Bone marrow (tissue), 2 donors: ENCODE measurements at regions not wholly inside any gene's neighbourhood (a gene's known extent, or its start where the extent isn't known, plus 50 kb on each side); places are given as distances from the start of the nearest gene placed in this dataset.
A peak's percentile ranks its signal among the peaks of the same experiment; 100 is the strongest.

Source experiments
- DNase-seq, 2 donors: peaks; one replicate each; lab custom pipeline; 2025; lab: John Stamatoyannopoulos, UW

DNA sequence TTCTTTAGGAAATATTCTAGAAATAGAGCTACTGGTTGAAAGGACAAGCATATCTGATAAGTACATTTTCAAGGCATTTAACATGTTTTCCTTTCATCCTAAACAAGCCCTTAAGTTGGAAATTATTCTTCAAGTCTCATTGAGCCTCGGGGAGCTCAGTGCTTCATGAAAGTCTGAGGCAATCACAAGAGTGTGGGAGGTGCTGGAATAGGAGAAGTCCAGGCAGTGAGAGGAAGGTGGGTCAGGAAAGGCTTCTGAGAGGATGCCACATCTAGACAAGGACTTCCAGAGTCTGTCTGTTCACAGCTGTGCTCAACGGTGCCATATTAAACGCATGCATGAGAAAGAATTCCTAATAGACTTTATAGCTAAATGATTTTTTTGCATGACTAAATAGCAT, 69.8 kb downstream of the CD83 start:
- DNase-seq: no peak

GRCh38 chr6:14189074-14189473, 71.5 kb downstream of the CD83 start:
- DNase-seq: no peak

DNA sequence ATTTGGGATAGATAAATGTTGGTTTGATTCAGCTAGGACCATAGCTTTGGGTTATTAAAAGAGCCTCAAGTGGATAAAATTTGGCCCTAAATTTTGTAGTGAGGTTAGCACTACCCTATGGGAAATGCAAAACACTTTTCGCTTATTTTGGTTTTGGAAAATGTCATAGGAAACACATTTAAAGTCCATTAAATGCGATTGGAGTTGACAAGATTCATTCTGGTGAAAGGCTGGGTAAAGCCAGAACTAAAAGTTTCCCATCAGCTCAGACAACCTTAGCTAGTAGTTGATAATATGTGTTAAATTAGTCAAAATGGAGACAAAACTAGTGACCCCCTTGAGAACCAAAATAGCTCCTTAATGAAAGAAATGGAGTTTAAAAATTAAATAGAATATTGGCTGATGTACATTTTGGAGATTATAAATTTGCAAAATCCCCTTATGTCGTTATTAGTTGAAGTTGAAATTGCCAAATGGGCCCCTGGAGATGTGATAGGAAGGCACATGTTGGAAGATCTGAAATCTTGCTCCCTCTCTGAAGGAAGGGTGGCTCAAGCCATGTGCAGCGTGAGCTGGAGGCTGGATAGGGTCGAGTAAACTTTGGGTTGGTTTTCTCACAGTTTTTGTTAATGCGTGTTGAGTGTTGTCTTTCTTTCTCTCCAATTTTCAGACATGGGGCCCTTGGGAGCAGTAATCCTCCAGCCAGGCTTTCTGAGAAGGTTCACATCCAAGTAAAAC, 72.8 kb downstream of the CD83 start:
- DNase-seq: no peak

GRCh38 chr6:14190929-14191224, 73.3 kb downstream of the CD83 start:
- no peak for DNase-seq

DNA sequence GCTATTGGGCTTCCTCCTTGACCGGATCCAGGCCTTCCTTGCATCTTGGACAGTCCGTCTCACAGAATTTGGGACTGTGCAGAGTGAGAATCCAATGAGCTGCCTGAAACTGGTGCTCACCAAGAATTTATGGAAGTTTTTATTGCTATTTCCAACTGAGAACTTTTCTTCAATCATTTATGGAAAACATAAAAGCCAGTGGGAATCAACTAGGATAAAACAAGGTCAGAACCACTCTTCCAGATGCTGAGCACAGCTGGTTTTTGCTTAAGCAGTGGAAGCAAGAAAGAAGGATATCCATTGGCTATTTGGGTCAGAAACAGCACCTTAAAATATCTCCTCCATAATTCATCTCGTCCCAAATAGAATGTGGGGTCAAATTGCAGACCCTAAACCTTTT, 74.2 kb downstream of the CD83 start:
- DNase-seq: no peak

- no peak for DNase-seq
These were observed 74.7 kb downstream of the CD83 start for GRCh38 chr6:14192216-14192788.

DNA sequence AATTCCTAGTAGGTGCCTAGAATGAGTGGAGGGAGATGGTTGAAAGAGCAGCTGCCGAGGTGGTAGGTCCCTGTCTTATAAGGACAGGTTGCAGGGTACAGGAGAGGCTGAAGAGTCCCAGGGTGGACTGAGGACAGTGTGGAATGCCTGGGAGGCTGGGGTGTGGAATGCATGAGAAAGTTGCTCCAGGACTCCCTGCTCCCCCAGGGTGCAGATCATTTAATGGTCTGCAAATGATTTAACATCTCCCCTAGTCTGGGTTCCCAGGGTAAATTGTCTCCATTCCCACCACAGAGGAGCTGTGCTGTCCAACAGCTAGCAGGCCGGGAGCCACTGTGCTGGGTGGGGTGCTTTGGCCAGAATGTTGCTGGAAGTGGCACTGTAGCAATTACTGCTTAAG, 76.0 kb downstream of the CD83 start:
- DNase-seq: no peak

GRCh38 chr6:14194483-14194882, 76.9 kb downstream of the CD83 start:
- DNase-seq: no peak

GRCh38 chr6:14194976-14195375, 77.4 kb downstream of the CD83 start:
- DNase-seq: no peak

- no peak for DNase-seq
These were observed 78.5 kb downstream of the CD83 start for GRCh38 chr6:14196026-14196425.

- DNase-seq: no peak
These were observed 79.5 kb downstream of the CD83 start for GRCh38 chr6:14197118-14197517.

GRCh38 chr6:14200047-14200446, 82.5 kb downstream of the CD83 start:
- DNase-seq: no peak

DNA sequence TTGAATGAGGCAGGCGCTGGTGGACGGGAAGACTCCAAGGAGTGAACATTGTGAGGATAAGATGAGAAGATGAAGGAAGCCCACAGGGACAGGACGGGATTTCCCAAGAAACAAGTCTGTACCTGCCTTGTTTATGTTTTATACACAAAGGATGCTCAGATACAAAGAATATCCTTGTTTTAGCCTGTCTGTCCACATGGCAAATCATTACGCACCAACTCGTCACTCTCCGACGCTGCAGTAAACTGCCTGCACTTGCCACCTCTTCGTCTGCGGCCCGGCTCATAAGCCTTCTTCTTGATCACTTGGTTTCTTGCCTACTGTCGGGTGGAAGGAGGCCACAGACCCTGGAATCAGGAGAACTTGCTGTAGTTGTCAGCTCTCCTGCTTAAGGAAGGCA, 85.4 kb downstream of the CD83 start:
- DNase-seq: no peak

DNA sequence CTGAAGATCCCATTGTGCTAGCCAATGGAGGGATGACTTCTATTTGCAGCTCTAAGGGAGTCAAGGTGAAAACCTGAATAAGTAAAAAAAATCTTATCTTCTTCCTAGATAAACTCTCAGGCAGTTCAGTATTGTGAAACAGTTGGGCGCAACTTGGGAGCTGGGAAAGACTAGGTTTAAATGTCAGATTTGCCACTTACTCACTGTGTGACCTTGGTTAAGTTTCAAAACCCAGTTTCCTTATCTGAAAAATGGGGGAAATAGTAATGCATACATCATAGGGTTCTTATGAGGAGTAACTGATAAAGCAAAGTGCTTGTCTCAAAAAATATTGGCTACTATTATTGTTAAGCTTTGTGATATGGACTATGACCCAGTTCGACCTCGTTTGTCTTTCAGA, 88.8 kb downstream of the CD83 start:
- DNase-seq: no peak

- no peak for DNase-seq
These were observed 89.9 kb downstream of the CD83 start for GRCh38 chr6:14207448-14207847.

- DNase-seq: no peak
These were observed 91.4 kb downstream of the CD83 start for GRCh38 chr6:14209000-14209399.

DNA sequence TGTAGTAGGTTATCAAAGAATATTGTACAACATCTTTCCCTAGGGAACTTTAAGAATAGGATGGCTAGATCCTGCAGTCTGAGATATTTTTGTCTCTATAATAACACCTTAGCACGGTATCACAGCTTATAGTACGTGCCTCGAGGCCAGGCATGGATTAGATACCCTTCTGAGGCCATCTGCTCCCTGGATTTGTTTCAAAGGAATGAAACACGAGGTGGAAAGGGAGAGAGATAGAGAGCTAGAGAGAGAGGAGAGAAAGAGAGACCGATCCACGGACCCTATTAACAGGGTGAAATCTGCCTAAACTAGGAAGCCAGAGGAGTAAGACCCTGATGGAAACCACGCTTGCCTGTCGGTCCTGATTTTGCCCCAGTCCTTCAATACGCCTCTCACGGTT, 92.5 kb downstream of the CD83 start:
- DNase-seq: no peak

- DNase-seq: peak; percentile 64 to 81
These were observed 93.3 kb downstream of the CD83 start for GRCh38 chr6:14210663-14211561.

- peak in 1 of 2 donors; percentile 30 for DNase-seq
These were observed 94.0 kb downstream of the CD83 start for GRCh38 chr6:14211562-14211942.

GRCh38 chr6:14212020-14212419, 94.4 kb downstream of the CD83 start:
- no peak for DNase-seq

- no peak for DNase-seq
These were observed 95.1 kb downstream of the CD83 start for GRCh38 chr6:14212632-14213031.

- DNase-seq: no peak
These were observed 99.5 kb downstream of the CD83 start for GRCh38 chr6:14216946-14217684.
